GM18502 (cell line): ENCODE measurements at regions not wholly inside any gene's neighbourhood (a gene's known extent, or its start where the extent isn't known, plus 50 kb on each side); places are given as distances from the start of the nearest gene placed in this dataset.

Experiments
- ATAC-seq: cut with Tn5 transposase; IDR thresholded peaks from one replicate; pipeline ENCODE4 v1.9.1; 2021; ENCODE audit warnings: mild to moderate bottlenecking; ENCODE audit not compliant: unreplicated experiment, poor library complexity

DNA sequence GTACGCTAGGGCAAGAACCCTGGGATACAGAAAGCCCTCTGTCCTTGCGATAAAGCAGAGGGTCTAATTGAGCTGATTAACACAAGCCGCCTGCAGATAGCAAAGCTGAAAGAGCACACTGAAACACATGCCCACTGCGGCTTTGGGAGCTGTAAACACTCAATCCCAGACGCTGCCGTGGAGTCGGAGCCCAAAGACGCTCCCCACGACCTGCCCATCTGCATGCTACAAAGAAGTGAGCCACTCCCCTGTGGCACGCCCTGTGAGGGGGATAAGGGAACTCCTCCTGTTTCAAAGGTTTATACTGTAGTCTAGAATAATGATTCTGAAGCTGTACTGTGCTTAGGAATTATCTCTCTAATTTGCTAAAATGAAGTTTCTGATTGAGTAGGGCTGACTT lies 985.6 kb upstream of the GHITM start:
- ATAC-seq, result no peak

DNA sequence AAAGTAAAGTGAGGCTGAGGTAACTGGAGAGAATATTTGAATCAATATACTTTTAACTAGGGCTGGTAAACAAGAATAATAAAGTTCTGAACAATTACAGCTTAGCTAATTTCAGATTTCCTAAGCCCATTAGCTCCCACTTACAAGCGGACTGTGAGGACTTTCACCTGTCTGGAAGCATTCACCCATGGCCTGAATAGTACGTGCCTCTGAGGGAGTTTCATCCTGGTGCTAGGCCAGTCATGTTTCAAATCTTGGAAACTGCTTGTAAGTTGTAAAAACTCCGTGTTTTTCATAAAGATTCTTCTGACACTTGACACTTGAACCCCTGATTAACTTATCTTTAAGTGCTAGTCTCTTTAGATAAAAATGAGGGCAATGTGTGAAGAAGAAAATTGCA lies 975.2 kb upstream of the GHITM start:
- ATAC-seq, result no peak

DNA sequence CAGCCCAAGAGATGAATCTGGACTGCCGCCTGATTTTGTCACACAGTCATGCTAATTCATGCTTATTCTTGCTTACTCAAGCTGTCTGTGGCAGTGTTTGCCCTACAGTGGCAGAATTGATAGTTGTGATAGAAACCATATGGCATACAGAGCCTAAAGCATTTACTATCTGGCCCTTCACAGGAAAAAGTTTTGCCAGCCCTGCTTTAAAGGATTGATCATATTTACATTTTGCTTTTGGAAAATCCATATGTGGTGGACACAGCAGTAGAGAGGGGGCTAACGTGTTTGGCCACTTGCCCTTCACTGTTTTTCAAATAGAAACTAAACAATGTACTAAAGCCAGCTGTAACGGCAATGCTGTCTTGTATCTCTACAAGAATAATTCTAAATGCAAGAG lies 974.0 kb upstream of the GHITM start:
- ATAC-seq, result no peak

DNA sequence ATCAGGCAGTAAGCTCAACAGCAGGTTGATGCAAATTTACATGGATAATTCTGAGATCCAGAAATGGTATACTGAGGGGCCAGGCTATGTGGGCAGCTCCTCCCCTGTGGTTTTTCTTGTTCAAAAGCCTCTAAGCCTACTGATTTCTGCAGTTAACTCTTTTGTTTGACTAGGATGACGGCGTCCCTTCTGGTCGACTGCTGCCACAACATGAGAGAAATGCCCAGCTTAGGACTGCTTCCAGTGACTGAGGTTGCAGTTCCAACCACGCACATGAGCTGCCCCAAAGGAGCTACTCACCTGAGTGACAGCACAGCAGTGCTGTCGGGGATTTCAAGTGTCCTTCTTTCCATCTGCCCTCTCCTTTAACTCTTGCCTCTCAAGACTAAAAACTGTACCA lies 973.0 kb upstream of the GHITM start:
- ATAC-seq, result no peak

DNA sequence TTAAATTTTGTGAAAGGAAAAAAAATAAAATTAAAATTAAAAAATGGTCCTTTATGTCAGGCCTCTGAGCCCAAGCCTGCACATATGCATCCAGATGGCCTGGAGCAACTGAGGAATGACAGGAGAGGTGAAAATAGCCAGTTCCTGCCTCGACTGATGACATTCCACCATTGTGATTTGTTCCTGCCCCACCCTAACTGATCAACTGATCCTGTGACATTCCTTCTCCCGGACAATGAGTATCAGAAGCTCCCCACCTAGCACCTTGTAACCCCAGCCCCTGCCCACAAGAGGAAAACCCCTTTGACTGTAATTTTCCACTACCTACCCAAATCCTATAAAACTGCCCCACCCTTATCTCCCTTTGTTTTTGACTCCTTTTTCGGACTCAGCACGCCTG lies 972.2 kb upstream of the GHITM start:
- no peak for ATAC-seq

DNA sequence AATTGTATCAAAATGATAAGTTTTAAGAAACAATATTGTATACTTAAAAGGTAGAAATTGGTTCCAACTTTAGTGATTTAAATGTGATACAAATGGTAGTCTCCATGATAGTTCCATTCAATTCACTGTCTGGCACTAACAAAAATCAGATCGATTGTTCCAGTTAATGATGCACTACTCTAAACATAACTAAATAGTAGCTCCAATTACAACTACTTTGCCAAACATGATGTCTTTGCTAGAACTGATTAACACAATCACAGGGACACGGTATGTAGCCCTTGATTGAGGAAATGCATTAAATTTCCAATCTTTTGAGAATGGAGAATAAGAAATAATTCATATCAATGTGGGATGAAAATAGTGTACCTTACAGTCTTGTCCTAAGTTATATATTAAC lies 962.4 kb upstream of the GHITM start:
- no peak for ATAC-seq

DNA sequence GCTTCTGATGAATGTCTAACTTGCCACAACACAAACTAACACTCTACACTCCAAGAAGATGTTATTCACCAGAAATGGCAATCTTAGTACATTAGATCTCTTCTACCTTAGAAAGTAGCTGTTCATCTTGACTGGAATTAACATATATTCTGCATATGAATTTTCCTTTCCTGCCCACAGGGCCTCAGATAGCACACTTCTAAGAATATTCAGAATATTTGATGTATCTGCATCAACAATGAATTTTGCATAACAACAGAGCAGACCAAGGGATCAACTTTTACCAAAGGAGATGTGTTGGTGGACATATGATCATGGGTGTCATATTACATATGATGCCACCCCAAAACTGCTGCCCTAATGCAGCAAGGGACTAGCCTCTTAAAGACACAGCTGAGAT lies 960.8 kb upstream of the GHITM start:
- no peak for ATAC-seq

DNA sequence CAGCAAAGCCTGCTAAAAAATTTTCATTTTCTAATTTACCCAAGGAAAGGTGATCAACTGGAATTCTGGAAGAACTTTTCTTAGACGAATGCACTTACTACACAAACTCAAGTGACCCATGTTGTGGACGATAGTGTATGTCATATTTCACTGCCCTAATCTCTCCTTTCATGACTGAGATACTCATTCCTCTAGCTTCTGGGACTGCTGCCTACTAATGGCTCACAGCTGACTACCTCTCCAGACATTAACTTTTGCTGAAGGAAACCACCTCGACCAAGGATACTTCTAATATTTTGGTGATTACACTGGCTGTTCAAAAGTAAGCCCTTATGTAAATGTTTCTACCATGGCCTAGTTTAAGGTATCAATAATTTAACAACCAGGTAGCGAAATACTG lies 959.9 kb upstream of the GHITM start:
- no peak for ATAC-seq

DNA sequence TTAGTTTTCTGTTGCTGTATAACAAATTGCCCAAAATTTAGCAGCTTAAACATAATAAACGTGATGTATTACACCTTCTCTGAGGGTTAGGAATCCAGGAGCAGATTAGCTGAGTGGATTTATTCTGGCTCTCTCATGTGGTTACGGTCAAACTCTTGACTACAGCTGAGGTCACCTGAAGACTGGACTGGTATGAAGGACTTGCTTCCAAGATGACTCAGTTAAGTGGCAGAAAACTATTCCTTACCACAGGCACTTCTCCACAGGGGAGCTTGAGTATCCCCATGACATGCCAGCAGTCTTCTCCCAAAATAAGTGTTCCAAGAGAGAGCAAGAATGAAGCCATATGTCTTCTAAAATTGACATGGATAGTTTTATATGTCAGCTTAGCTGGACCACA lies 957.2 kb upstream of the GHITM start:
- ATAC-seq, result no peak

DNA sequence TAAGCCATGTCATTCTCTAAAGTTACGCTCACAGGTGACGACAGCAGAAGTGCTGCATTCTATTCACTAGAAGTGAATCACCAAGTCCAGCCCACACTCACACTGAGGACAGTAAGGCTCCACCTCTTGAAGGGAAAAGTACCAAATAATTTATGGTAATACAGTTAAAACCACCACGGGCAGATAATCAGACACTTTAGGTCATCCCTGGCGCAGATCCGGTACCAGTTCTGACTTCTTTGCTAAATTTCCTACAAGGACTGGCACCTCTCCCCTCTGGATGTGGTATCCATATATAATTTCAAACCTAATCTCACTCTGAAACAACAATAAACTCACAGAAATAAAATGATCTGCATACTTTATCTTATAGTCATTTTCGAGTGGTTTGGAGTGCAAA lies 954.7 kb upstream of the GHITM start:
- no peak for ATAC-seq

DNA sequence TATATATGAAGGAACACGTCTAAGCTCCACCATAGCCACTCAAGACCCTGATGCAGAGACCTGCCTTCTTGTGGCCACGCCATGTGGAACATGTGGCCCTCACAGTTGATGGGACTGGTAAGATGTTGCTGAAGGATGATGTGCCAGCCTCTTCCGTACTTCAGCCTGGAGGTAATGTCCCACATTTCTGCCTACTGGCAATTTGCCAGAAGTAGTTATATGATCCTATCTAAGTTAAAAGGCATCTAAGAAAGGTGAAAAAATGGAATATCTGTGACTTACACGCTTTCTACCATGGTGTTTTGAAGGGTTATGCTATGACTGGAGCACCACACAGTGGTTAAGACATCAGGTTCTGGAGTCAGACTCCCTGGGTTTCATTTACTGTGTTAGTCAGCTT lies 948.7 kb upstream of the GHITM start:
- no peak for ATAC-seq

DNA sequence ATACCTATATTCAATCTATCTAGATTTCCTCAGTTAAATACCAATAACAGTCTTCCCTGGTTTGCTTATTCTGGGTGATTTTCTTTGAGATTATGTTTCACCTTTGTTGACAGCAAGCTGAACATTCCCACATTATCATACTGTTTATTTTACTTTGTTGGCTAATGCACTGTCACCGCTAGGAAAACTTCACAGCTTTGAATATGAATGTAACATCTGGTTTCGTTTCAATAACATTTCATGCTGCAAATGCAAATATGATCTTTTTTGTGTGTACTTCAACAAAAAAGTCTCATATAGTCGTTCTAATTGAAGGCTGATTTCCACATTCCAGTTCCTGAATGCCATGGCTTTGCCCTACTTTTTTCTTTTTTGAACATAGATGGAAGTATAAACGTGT lies 946.3 kb upstream of the GHITM start:
- no peak for ATAC-seq

DNA sequence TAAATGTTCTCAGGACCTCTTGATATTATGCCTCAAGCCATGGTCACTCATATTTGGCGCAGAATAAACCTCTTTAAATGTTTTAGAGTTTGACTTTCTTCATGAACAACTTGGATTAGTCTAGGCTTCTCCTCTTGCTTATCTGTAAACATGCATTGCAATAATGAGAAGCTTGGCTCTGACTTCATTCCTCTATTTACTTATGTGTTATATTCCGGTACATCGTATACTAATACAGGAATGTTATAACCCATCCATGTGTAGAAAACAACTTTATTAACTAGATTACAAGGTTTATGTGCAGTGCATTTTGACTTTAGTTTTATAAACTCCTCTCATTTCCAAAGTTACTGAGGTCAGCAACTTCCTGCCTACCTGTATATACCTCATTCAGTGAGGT lies 944.3 kb upstream of the GHITM start:
- no peak for ATAC-seq

DNA sequence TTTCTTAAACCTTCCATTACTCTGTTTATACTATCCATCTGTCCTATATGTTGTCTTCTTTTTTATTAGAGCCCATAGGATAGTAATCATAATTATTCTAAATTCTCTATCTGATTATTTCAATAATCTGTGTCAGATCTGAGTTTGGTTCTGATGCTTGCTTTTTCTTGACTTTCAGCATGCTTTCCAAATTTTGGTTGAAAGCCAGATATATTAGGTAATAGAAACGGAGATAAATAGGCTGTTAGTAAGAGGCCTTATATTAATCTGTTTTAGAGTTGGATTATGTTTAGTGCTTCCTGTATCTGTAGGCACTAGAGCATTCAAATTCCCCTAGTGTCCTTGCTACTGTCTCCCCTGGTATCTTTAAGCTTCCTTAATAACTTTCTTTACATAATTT lies 939.9 kb upstream of the GHITM start:
- ATAC-seq, result no peak

DNA sequence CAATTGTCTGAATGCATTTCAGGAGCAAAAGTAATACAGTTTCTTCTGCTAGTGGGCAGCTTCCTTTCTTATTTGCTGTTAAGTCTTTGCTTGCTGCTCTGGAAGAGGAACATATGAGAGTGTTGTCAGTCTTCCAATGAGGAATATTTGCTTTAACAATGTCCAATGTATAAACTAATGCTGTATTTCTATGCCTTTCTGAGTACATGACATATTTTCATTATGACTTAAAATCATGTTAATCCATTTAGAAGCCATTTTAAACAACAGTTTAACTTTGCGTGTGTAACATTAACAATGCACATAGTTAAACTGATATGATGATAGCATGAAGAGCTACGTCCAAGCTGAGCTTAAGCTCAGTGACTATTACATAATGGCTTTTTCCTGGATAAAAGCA lies 933.4 kb upstream of the GHITM start:
- ATAC-seq, result no peak

DNA sequence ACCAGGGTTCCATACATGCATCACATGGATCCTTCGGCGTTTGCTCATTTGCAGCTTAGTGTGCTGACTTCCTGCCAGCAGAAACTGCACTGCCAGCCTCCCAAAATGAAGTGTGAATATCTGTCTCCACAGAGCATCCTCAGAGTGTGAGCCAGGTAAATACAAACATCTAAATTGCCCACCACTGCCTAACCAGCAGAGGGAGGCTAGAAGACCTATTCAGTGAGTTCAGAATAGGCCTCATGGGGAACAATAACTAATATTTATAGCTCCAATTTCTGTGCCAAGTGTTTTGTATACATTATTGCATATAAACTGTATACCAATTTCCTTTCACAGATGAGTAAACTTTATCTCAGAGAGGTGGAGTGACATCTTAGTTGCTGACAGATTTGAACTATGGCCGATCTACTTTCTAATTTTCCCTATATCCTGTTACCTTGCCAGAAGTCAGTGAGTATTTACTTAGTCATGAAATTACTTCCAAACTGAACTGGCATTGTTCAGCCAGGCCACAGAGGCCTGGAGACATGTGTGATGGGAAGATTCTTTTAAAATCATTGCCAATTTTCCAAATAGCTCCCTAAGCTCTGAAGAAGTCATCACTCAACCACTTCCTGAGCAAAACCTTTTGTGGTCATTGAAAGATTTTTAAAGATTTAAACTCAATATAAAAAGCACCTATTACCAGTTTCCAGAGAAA lies 926.5 kb upstream of the GHITM start:
- no peak for ATAC-seq

DNA sequence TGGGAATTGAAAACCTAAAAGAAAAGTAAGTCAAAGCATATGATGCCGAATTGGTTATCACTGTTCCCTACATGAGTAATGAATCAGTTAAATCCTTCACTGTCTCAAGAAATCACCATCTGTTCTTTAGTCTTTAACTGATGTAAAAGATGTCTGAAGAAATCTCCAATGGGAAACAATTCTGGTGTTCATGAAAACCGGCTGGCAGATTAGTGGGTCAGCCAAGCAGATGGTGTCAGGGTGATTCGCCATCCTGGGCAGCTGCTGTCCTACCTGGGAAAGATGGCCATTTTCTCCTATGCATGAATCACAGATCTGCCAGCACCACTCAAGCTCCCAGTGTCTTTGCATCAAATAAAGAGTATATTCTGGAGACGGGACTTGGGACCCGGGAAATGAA lies 925.2 kb upstream of the GHITM start:
- no peak for ATAC-seq

DNA sequence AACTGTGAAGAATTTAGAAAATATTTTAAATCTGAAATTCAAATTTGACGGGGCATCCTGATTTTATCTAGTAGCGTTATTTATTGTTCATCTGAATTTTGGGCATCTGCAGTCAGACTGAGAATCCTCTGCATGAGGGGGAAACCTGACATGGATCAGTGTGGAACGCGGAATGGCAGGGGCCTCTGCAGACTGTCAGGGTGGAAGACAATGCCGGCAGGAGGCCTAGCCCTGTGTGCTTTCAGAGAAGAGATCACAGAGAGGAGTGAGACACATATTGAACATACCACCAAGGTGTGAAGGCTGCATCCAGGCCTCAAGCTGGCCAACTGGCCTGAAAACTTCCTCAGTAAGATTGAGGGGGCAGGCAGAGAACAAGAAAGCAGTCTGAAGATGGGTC lies 921.1 kb upstream of the GHITM start:
- no peak for ATAC-seq

DNA sequence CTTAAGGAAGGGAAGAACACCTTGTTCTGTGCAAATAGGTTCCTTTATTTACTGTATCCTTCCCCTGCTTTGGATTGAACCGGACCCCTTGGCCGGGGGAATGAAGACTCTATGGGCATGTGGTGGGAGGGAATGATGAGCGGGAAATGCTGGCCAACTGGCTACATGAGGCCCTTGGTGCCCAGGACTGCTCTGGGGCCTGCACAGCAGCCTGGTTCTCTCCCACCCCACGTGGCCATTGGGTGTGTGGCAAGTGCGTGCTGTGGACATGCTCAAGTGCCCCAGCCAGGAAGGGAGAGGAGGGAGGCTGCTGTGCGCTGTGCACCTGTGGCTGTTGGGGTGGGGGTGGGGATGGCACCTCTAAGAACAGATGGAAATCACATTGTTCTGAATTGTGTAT lies 917.0 kb upstream of the GHITM start:
- no peak for ATAC-seq

DNA sequence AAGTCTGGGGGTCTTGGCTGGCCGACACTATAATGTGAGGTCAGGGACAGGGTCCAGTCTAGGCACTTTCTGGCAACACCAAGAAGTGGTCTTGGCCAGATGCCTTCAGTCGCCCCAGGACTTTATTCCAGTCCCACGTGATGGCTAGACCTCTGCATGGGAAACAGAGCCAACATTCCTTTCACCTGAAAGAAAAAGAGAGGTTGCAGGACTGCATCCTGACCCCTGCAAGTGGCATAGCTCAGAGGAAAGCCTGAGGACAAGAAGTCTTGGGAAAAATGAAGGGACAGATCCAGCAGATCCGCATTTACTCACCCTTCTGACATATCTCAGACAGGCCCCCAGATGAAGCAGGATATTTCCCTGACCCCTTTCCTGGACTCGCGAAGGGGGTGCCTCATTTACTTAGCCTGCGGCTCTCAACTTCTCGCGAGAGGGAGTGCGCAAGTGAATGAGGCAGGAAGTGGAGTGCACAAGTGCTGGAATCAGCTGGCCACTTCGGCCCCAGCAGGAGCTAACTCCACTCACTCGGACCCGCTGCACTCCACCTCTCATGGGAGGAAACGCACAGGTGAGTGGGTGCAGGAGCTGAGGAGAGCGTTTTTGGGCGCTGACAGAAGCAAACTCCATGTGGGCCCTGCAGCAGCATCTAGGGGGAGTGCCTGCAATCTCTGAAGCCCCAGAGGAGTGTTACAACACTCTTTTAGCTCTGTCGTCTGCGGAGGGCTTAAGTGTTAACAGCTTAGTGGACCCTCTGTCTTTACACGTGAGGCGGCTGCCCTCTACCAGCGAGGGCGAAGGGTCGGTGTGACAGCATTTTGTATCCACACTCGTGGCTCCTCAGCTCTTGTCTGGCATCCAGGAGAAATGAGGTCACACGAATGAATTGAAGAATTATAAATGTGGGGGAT lies 916.2 kb upstream of the GHITM start:
- no peak for ATAC-seq

DNA sequence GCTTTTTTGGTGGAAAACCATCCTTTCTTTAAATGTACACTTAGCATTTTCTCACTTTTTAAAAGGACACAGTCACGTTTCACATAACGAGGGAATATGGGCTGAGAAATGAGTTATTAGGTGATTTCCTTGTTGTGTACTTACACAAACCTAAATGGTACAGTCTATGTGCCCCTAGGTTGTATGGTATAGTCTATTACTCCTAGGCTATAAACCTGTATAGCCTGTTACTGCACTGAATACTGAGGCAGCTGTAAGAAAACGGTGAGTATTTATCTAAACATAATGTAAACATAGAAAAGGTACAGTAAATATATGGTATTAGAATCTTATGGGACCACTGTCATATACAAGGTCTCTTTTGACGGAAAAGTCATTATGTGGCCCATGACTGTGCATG lies 913.5 kb upstream of the GHITM start:
- ATAC-seq, result no peak

DNA sequence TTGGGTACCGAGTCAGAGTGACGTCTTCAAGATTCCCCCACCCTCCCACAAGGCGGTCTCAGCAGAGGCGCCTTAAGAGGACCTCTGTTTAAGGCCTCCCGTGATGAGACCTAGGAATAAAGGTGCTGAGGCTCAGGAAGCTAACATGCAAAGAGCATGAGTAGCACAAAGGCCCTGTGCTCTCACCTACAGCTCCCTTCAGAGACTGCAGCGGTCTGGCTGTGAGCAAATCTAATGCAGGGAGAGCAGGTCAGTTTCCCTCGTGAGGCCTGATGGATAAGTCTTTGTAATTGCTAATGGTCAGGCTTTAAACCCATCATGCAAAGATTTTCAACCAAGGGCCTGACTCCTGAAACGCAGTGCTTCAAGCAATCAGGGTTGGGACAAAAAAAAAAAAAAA lies 909.3 kb upstream of the GHITM start:
- ATAC-seq, result no peak
